Ectodermal cell (in vitro differentiated cells): ENCODE measurements at regions not wholly inside any gene's neighbourhood (a gene's known extent, or its start where the extent isn't known, plus 50 kb on each side); places are given as distances from the start of the nearest gene placed in this dataset.

Experiments used
- H3K27ac ChIP-seq: 2 replicates; pipeline ENCODE4 v1.7.0; 2013; ENCODE audit warnings: mild to moderate bottlenecking, low read depth, low read length; ENCODE audit not compliant: insufficient read depth, poor library complexity, severe bottlenecking
- H3K27me3 ChIP-seq: 2 replicates; pipeline ENCODE4 v1.7.0; 2013; ENCODE audit warnings: mild to moderate bottlenecking, low read length; ENCODE audit not compliant: insufficient read depth, control insufficient read depth, poor library complexity, severe bottlenecking
- H3K36me3 ChIP-seq: one replicate; pipeline ENCODE4 v1.7.0; 2013; ENCODE audit warnings: low read length; ENCODE audit not compliant: control insufficient read depth, insufficient read depth
- H3K4me1 ChIP-seq: one replicate; pipeline ENCODE4 v1.7.0; 2013; ENCODE audit warnings: low read length; ENCODE audit not compliant: control insufficient read depth, insufficient read depth
- H3K4me3 ChIP-seq: 2 replicates; pipeline ENCODE4 v1.7.0; 2013; ENCODE audit warnings: low read depth, low read length, control low read depth; ENCODE audit not compliant: insufficient read depth
- H3K9me3 ChIP-seq: 2 replicates; pipeline ENCODE4 v1.7.0; 2013; ENCODE audit warnings: mild to moderate bottlenecking, low read length, moderate library complexity; ENCODE audit not compliant: control insufficient read depth
- WGBS, 2 experiments: methylation state at CpG; one replicate each; pipeline ENCODE4 v1.1.7; 2013; ENCODE audit warnings: missing lambda C conversion rate in 2 of 2; 5-methylcytosine and 5-hydroxymethylcytosine counted together

DNA sequence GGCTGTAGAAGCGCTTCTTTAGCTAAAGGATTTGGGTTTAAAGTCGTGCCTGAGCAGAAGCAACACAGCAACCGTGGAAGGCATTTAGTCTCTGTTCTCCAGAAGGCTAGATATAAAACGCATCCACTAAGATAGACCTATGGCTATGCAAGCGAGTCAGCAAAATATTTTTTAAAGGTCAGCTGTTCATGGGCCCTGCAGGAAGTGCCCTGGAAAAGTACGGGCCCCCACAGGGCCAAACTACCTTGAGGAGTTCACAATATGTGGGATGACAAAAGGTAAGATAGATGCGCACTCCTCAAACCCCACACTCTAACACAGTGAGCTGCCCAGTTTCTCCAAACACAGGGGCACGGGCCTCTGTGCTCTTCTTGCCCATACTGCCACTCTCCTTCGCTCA lies 261.6 kb downstream of the VPS13C start:
- H3K4me3 ChIP-seq = no peak overlapping the region
- no peaks in the 10 kb centered on the region for H3K4me1 ChIP-seq
- no peaks in the 10 kb centered on the region for H3K36me3 ChIP-seq
- H3K27ac ChIP-seq = no peak overlapping the region
- no peaks in the 10 kb centered on the region for H3K9me3 ChIP-seq
- WGBS, 2 experiments = 88 to 90% methylated on average over 9 of the region's 9 CpGs
- no peaks in the 10 kb centered on the region for H3K27me3 ChIP-seq

DNA sequence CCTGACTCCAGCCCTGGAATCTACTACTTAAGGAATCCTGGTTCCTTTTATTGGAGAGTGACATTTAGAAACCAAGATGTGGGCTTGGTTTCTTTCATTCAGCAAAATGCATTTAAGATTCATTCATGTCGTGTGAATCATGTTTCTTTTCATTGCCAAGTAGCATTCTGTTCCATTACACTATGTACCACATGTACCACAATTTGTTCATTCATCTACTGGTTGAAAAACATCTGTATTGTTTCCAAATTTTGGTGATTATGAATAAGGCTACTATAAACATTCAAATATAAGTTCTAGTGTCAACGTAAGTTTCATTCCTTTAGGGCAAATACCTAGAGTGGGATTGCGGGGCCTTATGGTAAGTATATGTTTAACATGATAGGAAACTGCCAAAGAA lies 264.2 kb downstream of the VPS13C start:
- WGBS, 2 experiments = 99 to 100% methylated on average over 1 to 3 of the region's 3 CpGs
- no peaks in the 10 kb centered on the region for H3K36me3 ChIP-seq

DNA sequence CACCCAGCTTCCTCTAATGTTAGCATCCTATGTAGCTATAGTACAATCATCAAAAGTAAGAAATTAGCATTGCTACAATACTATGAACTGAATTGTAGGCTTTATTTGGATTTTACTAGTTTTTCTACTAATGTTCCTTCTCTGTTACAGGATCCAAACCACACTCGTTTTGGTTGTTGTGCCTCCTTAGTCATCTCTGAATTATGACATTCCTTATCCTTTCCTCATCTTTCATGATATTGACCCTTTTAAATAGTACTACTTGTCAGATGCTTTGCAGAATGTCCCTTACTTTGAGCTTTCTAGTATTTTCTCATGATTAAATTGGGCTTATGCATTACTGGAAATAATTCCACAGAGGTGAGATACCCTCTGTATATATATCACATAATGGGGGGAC lies 265.4 kb downstream of the VPS13C start:
- 71 to 87% methylated on average over 1 of the region's 1 CpG for WGBS, 2 experiments
- Histone ChIP-seq H3K4me3 (no peak overlapping the region), H3K27me3 (no peaks in the 10 kb centered on the region), H3K9me3 (no peaks in the 10 kb centered on the region), H3K4me1 (no peaks in the 10 kb centered on the region), H3K36me3 (no peaks in the 10 kb centered on the region), H3K27ac (no peak overlapping the region)

More for the DNA sequence above, 264.2 kb downstream of the VPS13C start:
- no peaks in the 10 kb centered on the region for H3K9me3 ChIP-seq
- H3K4me1 ChIP-seq = no peaks in the 10 kb centered on the region
- H3K27me3 ChIP-seq = no peaks in the 10 kb centered on the region
- H3K4me3 ChIP-seq = no peak overlapping the region
- H3K27ac ChIP-seq = no peak overlapping the region

DNA sequence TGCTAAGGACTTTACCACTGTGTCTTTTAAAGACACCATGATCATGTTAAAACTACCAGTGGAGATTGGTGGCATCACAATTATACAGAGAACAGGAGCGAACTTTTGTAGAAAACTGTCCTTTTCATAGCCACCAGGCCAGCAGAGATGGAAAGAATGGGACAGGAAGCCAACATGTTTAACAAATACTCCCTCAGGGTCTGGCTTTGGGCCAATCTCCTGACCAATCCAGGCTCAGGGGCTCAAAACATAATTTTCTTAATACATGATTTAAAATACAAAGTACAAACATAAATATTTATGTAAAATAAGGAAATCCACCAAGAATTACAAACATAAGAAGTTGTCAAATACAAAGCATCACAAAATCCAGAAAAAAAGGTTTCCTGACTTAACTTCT lies 266.0 kb downstream of the VPS13C start:
- no peaks in the 10 kb centered on the region for H3K4me1 ChIP-seq
- no peak overlapping the region for H3K27ac ChIP-seq
- no peaks in the 10 kb centered on the region for H3K9me3 ChIP-seq
- H3K4me3 ChIP-seq = no peak overlapping the region
- H3K36me3 ChIP-seq = no peaks in the 10 kb centered on the region
- H3K27me3 ChIP-seq = no peaks in the 10 kb centered on the region
- WGBS, 2 experiments = 97 to 100% methylated on average over 1 of the region's 1 CpG

DNA sequence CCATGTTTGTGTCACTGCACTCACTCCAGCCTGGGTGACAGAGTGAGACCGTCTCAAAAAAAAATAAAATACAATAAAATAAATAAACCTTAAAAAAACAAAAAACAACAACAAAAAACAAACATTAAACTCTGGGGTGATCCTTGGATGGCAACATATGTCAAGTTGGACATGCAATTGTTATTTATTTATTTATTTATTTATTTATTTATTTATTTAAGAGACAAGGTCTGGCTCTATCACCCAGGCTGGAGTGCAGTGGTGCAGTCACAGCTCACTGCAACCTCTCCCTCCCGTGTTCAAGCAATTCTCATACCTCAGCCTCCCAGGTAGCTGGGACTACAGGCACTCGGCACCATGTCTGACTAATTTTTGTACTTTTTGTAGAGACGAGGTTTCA lies 275.5 kb downstream of the VPS13C start:
- no peaks in the 10 kb centered on the region for H3K27me3 ChIP-seq
- WGBS, 2 experiments = 92 to 97% methylated on average over 4 of the region's 4 CpGs
- no peak overlapping the region for H3K27ac ChIP-seq
- no peaks in the 10 kb centered on the region for H3K4me1 ChIP-seq
- H3K9me3 ChIP-seq = no peaks in the 10 kb centered on the region
- no peak overlapping the region for H3K4me3 ChIP-seq
- H3K36me3 ChIP-seq = no peaks in the 10 kb centered on the region

DNA sequence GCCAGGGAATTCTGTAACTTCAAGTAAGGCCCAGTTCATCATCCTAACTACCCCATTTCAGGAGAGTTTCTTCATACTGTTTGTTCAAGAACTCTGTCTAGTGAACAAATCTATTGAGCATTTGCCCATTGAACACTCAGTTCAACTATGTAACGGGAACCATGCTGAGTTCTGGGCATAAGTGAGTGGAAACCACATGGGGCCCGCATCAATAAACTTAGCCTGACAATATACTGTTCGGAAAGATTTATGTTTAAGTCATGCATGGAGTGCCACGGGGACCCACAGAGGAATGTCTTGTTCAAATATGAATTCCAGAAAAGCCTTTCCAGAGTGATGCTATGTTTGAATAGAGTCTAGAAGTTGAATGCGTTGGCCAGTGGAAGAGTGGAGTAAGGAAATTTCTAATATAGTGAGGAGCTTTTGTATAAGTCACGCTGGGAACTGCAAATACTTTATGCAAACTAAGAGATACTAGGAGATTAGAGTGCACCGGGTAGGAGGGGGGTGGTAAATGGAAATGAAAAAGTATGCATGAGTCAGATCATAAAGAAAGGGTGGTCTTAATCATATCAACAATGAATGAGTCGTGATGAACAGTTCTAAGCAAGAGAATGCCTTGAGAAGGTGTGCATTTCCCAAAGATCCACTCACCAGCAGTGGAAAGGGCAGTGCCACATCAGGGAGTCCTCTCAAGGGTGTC lies 279.8 kb downstream of the VPS13C start:
- Histone ChIP-seq H3K4me3 (no peak overlapping the region), H3K36me3 (no peaks in the 10 kb centered on the region), H3K9me3 (no peaks in the 10 kb centered on the region), H3K27ac (no peak overlapping the region), H3K4me1 (no peaks in the 10 kb centered on the region), H3K27me3 (no peaks in the 10 kb centered on the region)
- WGBS, 2 experiments = 94% methylated on average over 8 of the region's 8 CpGs

GRCh38 chr15:61777689-61778088 lies 282.6 kb downstream of the VPS13C start:
- no peaks in the 10 kb centered on the region for H3K36me3 ChIP-seq
- no peaks in the 10 kb centered on the region for H3K9me3 ChIP-seq
- WGBS, 2 experiments = 77 to 84% methylated on average over 3 to 4 of the region's 4 CpGs
- no peak overlapping the region for H3K27ac ChIP-seq
- no peaks in the 10 kb centered on the region for H3K4me1 ChIP-seq
- no peaks in the 10 kb centered on the region for H3K27me3 ChIP-seq
- no peak overlapping the region for H3K4me3 ChIP-seq

DNA sequence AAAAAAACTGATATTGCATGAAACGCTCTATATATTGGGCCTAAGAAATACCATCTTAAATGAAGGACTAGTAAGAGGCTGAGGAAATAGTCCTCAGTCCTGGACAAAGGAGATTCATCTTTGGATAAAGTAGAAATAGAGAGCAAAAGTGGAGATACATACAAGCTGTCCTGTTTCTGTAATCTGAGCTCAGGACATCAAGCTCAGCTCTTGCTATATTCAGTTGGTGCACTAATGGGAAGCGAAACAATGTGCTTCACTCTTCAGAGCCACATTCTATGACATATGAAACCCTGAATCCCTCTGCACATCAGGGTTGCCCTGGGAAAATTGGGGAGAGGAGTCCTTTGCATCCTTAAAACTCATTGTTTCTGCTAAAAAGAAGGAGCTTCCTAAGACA lies 290.7 kb downstream of the VPS13C start:
- Histone ChIP-seq H3K4me1 (peaks cover 4% of the 10 kb centered on the region), H3K27ac (no peak overlapping the region), H3K9me3 (no peaks in the 10 kb centered on the region), H3K27me3 (no peaks in the 10 kb centered on the region), H3K36me3 (no peaks in the 10 kb centered on the region), H3K4me3 (no peak overlapping the region)
- WGBS, 2 experiments = 98 to 100% methylated on average over 2 of the region's 2 CpGs

GRCh38 chr15:61768131-61768530 lies 292.1 kb downstream of the VPS13C start:
- no peak overlapping the region for H3K4me3 ChIP-seq
- no peaks in the 10 kb centered on the region for H3K36me3 ChIP-seq
- H3K27me3 ChIP-seq = no peaks in the 10 kb centered on the region
- WGBS, 2 experiments = 94 to 97% methylated on average over 1 of the region's 2 CpGs
- no peak overlapping the region for H3K27ac ChIP-seq
- H3K4me1 ChIP-seq = peaks cover 4% of the 10 kb centered on the region
- no peaks in the 10 kb centered on the region for H3K9me3 ChIP-seq

GRCh38 chr15:61764981-61765380 lies 295.3 kb downstream of the VPS13C start:
- Histone ChIP-seq H3K27me3 (no peaks in the 10 kb centered on the region), H3K4me1 (peaks cover 4% of the 10 kb centered on the region), H3K4me3 (no peak overlapping the region), H3K9me3 (no peaks in the 10 kb centered on the region), H3K27ac (no peak overlapping the region), H3K36me3 (no peaks in the 10 kb centered on the region)
- WGBS, 2 experiments = 81 to 88% methylated on average over 6 of the region's 6 CpGs

GRCh38 chr15:61764141-61764540 lies 296.1 kb downstream of the VPS13C start:
- 85 to 89% methylated on average over 3 of the region's 3 CpGs for whole genome bisulfite sequencing, 2 experiments
- Histone ChIP-seq H3K9me3 (no peaks in the 10 kb centered on the region), H3K4me3 (no peak overlapping the region), H3K27me3 (no peaks in the 10 kb centered on the region), H3K36me3 (no peaks in the 10 kb centered on the region), H3K4me1 (no peaks in the 10 kb centered on the region), H3K27ac (no peak overlapping the region)
